GM21786 (cell line): ENCODE measurements at regions not wholly inside any gene's neighbourhood (a gene's known extent, or its start where the extent isn't known, plus 50 kb on each side); places are given as distances from the start of the nearest gene placed in this dataset.
"Not testable (repeated sequence)": the region's sequence is repeated elsewhere in the genome, so short reads cannot be mapped to it uniquely, and the experiment has no call there.

Source experiments
- ATAC-seq: cut with Tn5 transposase; IDR thresholded peaks from one replicate; pipeline ENCODE4 v1.9.1; 2021; ENCODE audit not compliant: unreplicated experiment

- ATAC-seq: no peak
These were observed 57.3 kb upstream of the ADGRA3 start for GRCh38 chr4:22573198-22573597.

- ATAC-seq: no peak
These were observed 57.8 kb upstream of the ADGRA3 start for GRCh38 chr4:22573641-22574040.

- no peak for ATAC-seq
These were observed 58.6 kb upstream of the ADGRA3 start for GRCh38 chr4:22574424-22574823.

DNA sequence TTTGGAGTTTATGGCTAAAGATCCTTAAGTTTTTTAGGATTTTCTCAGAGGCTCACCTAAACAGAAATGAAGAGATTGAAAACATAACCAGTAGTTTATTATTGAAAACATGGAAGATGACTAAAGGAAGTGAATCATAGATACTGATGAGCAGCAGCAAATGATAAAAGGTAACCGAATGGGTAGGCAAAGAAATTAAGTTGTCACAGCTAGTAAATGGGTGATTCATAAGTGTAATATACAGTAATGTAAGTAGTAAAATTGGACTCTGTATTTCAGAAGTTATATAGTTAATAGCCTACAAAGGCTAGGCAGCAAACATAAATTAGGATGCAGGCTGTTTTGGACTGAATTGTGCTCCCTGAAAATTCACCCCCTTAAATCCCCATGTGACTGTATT lies 59.0 kb upstream of the ADGRA3 start:
- no peak for ATAC-seq

GRCh38 chr4:22587253-22587652 lies 71.4 kb upstream of the ADGRA3 start:
- ATAC-seq: no peak

DNA sequence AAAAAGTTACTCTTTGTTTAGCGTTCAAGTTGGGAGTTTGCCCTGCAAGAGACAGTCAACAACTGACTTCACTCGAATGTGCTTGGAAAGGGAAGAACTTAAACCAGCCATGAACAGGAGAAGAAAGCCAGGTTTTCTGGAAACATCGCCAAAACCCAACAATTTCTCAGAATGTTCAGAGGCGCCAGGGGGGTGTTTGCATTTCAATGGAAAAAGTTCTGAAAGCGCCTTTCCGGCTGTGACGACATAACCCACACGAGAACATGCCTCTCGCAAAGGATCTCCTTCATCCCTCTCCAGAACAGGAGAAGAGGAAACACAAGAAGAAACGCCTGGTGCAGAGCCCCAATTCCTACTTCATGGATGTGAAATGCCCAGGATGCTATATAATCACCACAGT lies 78.1 kb upstream of the ADGRA3 start:
- no peak for ATAC-seq

GRCh38 chr4:22595684-22596083 lies 79.8 kb upstream of the ADGRA3 start:
- ATAC-seq: peak; percentile 47

DNA sequence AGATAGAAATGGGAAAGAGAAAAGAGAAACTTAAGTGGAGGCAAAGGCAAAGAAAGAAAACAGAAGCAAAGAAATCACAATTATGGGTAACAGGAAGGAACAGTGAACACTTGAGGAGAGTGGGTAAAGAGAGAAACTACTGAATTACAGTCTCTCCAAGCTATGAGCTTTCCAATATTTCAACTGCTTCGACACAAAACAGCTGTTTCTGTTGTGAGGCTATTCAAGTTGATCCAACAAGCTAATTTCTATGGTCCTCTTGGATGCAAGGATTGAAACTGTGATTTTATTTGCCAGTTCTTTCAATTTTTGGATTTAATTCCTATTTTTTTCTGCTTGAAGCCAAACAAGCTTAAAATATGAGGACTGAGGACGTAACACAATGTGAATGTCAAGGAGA lies 80.5 kb upstream of the ADGRA3 start:
- ATAC-seq: no peak

- no peak for ATAC-seq
These were observed 81.6 kb upstream of the ADGRA3 start for GRCh38 chr4:22597471-22597870.

DNA sequence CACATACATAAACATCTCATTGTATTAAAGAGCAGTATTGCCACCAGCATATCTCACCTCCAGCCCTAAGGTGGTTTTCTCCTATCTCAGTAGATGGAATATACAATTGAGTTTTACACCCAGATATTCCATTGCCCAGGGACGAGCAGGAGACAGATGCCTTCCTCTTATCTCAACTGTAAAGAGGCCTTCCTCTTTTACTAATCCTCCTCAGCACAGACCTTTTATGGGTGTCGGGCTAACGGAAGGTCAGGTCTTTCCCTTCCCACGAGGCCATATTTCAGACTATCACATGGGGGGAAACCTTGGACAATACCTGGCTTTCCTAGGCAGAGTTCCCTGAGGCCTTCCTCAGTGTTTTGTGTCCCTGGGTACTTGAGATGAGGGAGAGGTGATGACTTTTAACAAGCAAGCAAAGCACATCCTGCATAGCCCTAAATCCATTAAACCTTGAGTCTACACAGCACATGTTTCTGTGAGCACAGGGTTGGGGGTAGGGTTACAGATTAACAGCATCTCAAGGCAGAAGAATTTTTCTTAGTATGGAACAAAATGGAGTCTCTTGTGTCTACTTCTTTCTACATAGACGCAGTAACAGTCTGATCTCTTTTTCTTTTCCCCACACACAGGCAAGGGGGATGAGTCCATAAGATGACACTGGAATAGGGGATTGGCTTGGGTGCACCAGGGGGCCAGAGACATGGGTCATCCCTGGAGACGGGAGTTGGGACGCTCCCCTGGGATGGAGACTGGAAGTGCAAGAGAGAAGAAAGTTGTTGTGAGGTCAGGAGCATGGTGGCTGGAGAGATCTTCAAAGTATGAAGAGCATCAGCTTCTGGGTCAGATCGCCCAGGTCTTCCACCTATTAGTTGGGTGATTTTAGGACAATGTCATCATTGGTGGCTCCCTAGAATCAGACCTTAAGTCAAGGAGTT lies 82.5 kb upstream of the ADGRA3 start:
- ATAC-seq: not testable (repeated sequence)

DNA sequence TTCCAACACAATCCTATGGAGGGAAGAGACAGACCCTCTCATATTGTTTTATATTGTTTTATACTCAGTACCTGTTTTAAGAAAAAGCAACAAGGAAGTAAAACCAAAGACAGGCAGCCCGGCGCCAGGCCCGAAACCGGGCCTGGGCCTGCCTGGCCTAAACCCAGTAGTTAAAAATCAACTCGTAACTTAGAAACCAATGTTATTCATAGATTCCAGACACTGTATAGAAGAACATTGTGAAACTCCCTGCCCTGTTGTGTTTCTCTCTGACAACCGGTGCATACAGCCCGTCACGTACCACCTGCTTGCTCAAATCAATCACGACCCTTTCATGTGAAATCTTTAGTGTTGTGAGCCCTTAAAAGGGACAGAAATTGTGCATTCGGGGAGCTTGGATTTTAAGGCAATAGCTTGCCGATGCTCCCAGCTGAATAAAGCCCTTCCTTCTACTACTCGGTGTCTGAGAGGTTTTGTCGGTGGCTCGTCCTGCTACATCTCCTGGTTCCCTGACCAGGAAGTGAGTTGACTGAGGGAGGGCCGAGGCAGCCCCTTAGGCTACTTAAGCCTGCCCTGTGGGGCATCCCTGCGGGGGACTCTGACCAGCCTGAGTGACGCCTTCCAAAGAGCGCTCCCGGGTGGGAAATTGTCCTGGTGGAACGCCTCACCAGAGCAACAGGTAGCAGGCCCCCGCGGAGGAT lies 83.5 kb upstream of the ADGRA3 start:
- ATAC-seq: not testable (repeated sequence)

DNA sequence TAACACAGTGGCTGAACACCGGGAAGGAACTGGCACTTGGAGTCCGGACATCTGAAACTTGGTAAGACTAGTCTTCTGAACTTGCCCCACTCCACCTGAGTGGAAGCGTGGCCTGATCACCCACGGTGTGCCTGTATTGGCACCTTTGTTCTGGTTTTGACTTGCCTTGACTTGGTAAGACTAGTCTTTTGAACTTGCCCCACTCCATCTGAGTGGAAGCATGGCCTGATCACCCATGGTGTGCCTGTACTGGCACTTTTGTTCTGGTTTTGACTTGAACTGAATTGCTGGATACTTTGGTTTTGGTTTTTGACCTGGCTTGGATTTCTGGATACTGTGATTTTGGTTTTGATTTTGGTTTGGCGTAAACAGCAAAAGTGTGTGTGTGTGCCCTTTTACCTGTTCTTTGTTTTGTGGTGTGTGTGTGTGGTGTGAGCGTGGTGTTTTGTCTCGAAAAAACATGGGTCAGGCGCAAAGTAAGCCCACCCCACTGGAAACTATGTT lies 84.1 kb upstream of the ADGRA3 start:
- ATAC-seq: not testable (repeated sequence)

GRCh38 chr4:22601638-22602037 lies 85.8 kb upstream of the ADGRA3 start:
- ATAC-seq: not testable (repeated sequence)

DNA sequence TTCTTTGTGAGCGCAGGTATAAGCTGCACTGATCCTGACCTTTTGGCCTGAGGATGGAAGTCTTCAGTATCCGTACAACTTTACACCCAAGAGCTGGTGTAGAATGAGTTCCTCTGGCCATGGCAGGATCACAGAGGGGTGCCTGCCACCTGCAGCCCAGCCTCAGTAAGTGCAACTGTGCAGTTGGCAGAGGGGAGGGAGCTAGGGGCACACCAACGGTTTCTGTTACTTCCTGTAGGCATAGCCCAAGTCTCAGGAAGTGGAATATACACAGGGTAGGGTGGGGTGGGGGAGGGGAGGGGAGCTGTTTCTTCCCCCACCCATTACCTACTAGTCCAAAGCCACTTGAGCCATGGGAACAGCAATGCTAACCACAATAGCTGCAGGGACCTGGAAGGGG lies 85.4 kb upstream of the GBA3 start:
- ATAC-seq: peak; percentile 91

DNA sequence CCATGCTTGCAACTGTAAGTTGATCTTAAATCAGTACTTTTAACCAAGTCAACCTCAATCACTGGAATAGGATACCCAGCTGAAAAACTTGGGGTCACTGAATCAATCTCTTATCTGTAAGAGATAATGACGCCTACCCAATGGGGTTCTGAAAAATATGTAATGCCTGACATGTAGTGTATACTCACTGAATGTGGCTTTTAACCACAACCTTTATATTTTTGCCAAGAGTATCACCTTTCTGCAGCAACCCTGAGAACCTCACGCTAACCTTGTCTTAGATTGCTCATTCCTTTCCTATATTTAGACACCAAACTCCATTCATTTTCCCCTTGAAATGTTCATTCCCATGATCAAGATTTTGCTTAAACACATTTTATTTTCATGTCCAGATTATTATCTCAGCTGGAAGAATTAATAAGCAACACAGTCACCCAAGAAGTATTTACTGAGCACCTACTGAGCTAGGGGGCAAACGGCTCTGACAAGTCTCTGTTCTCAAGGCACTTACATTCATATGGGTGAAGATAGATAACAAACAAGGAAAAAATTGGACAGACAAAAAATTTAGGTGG lies 82.7 kb upstream of the GBA3 start:
- not testable (repeated sequence) for ATAC-seq

- ATAC-seq: no peak
These were observed 78.6 kb upstream of the GBA3 start for GRCh38 chr4:22614114-22614513.

GRCh38 chr4:22616516-22616915 lies 76.2 kb upstream of the GBA3 start:
- ATAC-seq: no peak

- ATAC-seq: not testable (repeated sequence)
These were observed 72.6 kb upstream of the GBA3 start for GRCh38 chr4:22620144-22620543.

DNA sequence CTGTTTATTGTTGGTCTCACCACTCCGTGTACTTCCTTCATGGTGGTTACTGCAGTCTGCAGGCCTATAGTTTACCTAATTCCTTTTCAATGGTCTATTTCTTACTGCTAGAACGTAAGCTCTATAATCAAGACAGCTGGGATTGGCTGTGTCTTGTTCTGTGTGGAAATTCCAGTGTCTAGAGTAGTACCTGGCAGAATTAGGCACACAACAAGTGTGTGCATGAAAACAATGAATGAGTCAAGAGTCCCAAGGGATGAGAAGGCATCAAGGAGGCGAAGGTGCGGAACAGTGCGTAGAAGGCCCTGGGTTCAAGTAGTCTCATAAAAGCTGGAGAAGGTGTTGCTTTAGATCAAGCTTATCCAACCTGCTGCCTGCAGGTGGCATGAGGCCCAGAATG lies 70.8 kb upstream of the GBA3 start:
- not testable (repeated sequence) for ATAC-seq

- not testable (repeated sequence) for ATAC-seq
These were observed 68.7 kb upstream of the GBA3 start for GRCh38 chr4:22624002-22624401.

DNA sequence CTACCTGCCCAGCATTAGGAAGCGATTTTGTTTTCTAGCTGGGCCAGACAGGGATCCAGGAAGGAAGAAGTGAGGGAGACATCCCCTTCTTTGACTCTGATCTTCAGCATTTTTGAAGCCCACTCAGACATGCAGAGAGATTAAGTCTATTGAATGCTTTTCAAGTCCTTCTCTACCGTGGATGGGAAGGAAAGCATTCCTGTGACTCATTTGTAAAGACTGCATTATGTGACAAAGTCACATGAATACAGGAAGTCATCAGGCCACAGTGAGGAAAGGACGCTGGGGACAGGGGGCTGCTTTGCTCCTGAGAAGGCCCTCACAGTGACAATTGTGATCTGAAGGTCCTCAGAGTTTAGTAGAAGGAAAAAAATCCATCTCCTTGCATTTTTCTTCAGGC lies 67.4 kb upstream of the GBA3 start:
- no peak for ATAC-seq

- not testable (repeated sequence) for ATAC-seq
These were observed 64.9 kb upstream of the GBA3 start for GRCh38 chr4:22627851-22628250.
